NCI-H1417 (cell line): ENCODE measurements at regions not wholly inside any gene's neighbourhood (a gene's known extent, or its start where the extent isn't known, plus 50 kb on each side); places are given as distances from the start of the nearest gene placed in this dataset.
"Not testable (repeated sequence)": the region's sequence is repeated elsewhere in the genome, so short reads cannot be mapped to it uniquely, and the experiment has no call there.

Source experiments
- DNase-seq, 3 experiments: peaks; one replicate each; lab custom pipeline; 2025; lab: John Stamatoyannopoulos, UW

- peak in 1 of 3 experiments; percentile 22 for DNase-seq
Measured at GRCh38 chr4:64822405-64822804, 413.2 kb upstream of the TECRL start.

- peak in 1 of 3 experiments; percentile 76 for DNase-seq
Measured at GRCh38 chr4:64821219-64821976, 412.1 kb upstream of the TECRL start.

- no peak for DNase-seq
Measured at GRCh38 chr4:64814616-64815015, 405.4 kb upstream of the TECRL start.

- no peak for DNase-seq
Measured at GRCh38 chr4:64807821-64808220, 398.6 kb upstream of the TECRL start.

- peak in 1 of 3 experiments; percentile 33 for DNase-seq
Measured at GRCh38 chr4:64799751-64800150, 390.5 kb upstream of the TECRL start.

- DNase-seq, result not testable (repeated sequence)
Measured at GRCh38 chr4:64798828-64799227, 389.6 kb upstream of the TECRL start.

GRCh38 chr4:64796581-64796980, 387.3 kb upstream of the TECRL start:
- DNase-seq, result peak in 2 of 3 experiments; percentile 5 to 47

- peak in 2 of 3 experiments; percentile 30 to 63 for DNase-seq
Measured at GRCh38 chr4:64784125-64784524, 374.9 kb upstream of the TECRL start.

- DNase-seq, result peak; percentile 10 to 79 (median 62)
Measured at GRCh38 chr4:64781737-64782326, 372.6 kb upstream of the TECRL start.

GRCh38 chr4:64780664-64781063, 371.4 kb upstream of the TECRL start:
- DNase-seq, result peak in 2 of 3 experiments; percentile 45 to 76

- no peak for DNase-seq
Measured at GRCh38 chr4:64777286-64777685, 368.0 kb upstream of the TECRL start.

- DNase-seq, result no peak
Measured at GRCh38 chr4:64776820-64777219, 367.6 kb upstream of the TECRL start.

- no peak for DNase-seq
Measured at GRCh38 chr4:64774626-64775025, 365.4 kb upstream of the TECRL start.

- DNase-seq, result no peak
Measured at GRCh38 chr4:64771149-64771548, 361.9 kb upstream of the TECRL start.

- DNase-seq, result no peak
Measured at GRCh38 chr4:64767547-64767946, 358.3 kb upstream of the TECRL start.

GRCh38 chr4:64766565-64766964, 357.3 kb upstream of the TECRL start:
- no peak for DNase-seq

GRCh38 chr4:64756016-64756415, 346.8 kb upstream of the TECRL start:
- no peak for DNase-seq

- DNase-seq, result no peak
Measured at GRCh38 chr4:64747919-64748715, 338.9 kb upstream of the TECRL start.

GRCh38 chr4:64738240-64738639, 329.0 kb upstream of the TECRL start:
- no peak for DNase-seq

- DNase-seq, result not testable (repeated sequence)
Measured at GRCh38 chr4:64737854-64738138, 328.5 kb upstream of the TECRL start.

GRCh38 chr4:64737026-64737853, 328.0 kb upstream of the TECRL start:
- no peak for DNase-seq

GRCh38 chr4:64729561-64729960, 320.3 kb upstream of the TECRL start:
- no peak for DNase-seq
